ENCODE measurements at regions not wholly inside any gene's neighbourhood (a gene's known extent, or its start where the extent isn't known, plus 50 kb on each side); places are given as distances from the start of the nearest gene placed in this dataset.

- Histone ChIP-seq H3K4me1 (ENCODE audit: insufficient read depth, low read length) (no peaks in the 10 kb centered on the region), H3K27ac (ENCODE audit: extremely low read length, insufficient read depth, low read length) (no peak overlapping the region), H3K9ac (ENCODE audit: insufficient read depth, low read depth, low read length) (no peak overlapping the region), H3K27me3 (ENCODE audit: control insufficient read depth in 1 of 2, insufficient read depth in 2 of 2, low read length in 2 of 2) (no peaks in the 10 kb centered on the region), H2AFZ (ENCODE audit: low read length) (no peak overlapping the region), H3K36me3 (replicated peaks in 1 of 2; ENCODE audit: control insufficient read depth in 1 of 2, insufficient read depth in 2 of 2, low read length in 2 of 2) (no peaks in the 10 kb centered on the region), H3K4me3 (replicated peaks in 1 of 3; ENCODE audit: insufficient read depth in 1 of 3, low read depth in 2 of 3, low read length in 3 of 3) (no peak overlapping the region), H3K79me2 (ENCODE audit: insufficient read depth, low read length) (no peaks in the 10 kb centered on the region), H4K20me1 (ENCODE audit: insufficient read depth, low read length) (no peaks in the 10 kb centered on the region), H3K9me3 (ENCODE audit: low read length) (no peaks in the 10 kb centered on the region), H3K4me2 (ENCODE audit: low read depth, low read length) (no peak overlapping the region)
- POLR2A ChIA-PET: no interaction called here
- FAIRE-seq (no peak), DNase-seq (ENCODE audit: low spot score) (no peak), ATAC-seq (no peak)
- in situ Hi-C loops (cut with HindIII; ENCODE audit: extremely low pct_ligation_motif_present, low pct_unique_long_range_greater_than_20kb): no loop called here
- no TSS peak for BruUV-seq (replicated peaks)
- TF ChIP-seq PRDM4 (CRISPR knock-in tag; IDR thresholded peaks at IDR 0.05; ENCODE audit: borderline replicate concordance) (no peak), DNMT1 (CRISPR knock-in tag; IDR thresholded peaks at IDR 0.05) (no peak), HOMEZ (CRISPR knock-in tag; IDR thresholded peaks at IDR 0.05; ENCODE audit: low read depth) (no peak), POLR2AphosphoS2 (IDR thresholded peaks at IDR 0.05; ENCODE audit: low read depth, low read length) (no peak), SMARCE1 (IDR thresholded peaks at IDR 0.05; ENCODE audit: borderline replicate concordance) (no peak), HOXD1 (CRISPR knock-in tag; IDR thresholded peaks at IDR 0.05) (no peak), NR1H2 (CRISPR knock-in tag; IDR thresholded peaks at IDR 0.05; ENCODE audit: borderline replicate concordance, low read depth) (no peak), GTF3A (CRISPR knock-in tag; conservative IDR thresholded peaks at IDR 0.05) (no peak), TMF1 (CRISPR knock-in tag; IDR thresholded peaks at IDR 0.05; ENCODE audit: low read depth) (no peak), E2F5 (CRISPR knock-in tag; conservative IDR thresholded peaks at IDR 0.05) (no peak), E2F2 (CRISPR knock-in tag; IDR thresholded peaks at IDR 0.05; ENCODE audit: borderline replicate concordance) (no peak), PLSCR1 (CRISPR knock-in tag; IDR thresholded peaks at IDR 0.05; ENCODE audit: borderline replicate concordance) (no peak), ZNF333 (CRISPR knock-in tag; IDR thresholded peaks at IDR 0.05; ENCODE audit: borderline replicate concordance) (no peak)
- CTCF ChIA-PET (ENCODE audit: low intra/inter-chr PET ratio, low total read pairs): no interaction called here
- intact Hi-C loops (cut with micrococcal nuclease; ENCODE audit: unreplicated experiment): no loop called here
Observed at GRCh38 chr4:126937342-126937741, 695.4 kb upstream of the INTU start.
